ENCODE measurements at regions not wholly inside any gene's neighbourhood (a gene's known extent, or its start where the extent isn't known, plus 50 kb on each side); places are given as distances from the start of the nearest gene placed in this dataset.
"Not testable (repeated sequence)": the region's sequence is repeated elsewhere in the genome, so short reads cannot be mapped to it uniquely, and the experiment has no call there.

DNA sequence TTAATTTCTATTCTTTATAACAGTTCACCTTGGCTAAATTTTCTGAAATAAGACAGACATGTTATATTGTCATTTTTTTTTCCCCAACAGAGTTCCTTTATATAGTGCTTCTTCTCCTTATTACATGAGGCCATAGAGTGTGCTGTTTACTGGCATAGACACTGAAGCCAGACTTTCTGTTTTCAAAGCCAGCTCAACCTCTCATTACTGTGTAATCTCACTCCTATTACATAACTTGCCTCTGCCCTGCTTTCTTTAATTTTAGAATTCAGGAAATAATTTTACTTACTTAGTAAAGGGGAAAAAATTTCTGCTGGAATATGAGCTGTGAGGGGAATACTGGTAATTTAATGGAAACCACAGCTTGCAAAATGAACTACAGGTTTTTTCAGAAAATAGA is 1380.4 kb downstream of the SLITRK1 start:
- H3K36me3 ChIP-seq, result no peaks in the 10 kb centered on the region
- no peaks in the 10 kb centered on the region for H3K9me3 ChIP-seq
- DNase-seq, result no peak
- no peak overlapping the region for H3K4me3 ChIP-seq
- no peaks in the 10 kb centered on the region for H3K27me3 ChIP-seq
- intact Hi-C loops (cut with DNase I), result no loop called here
- H3K9ac ChIP-seq (ENCODE audit: low read depth in 2 of 2, low read length in 2 of 2), result no peak overlapping the region
- TF ChIP-seq, protein P1, sequence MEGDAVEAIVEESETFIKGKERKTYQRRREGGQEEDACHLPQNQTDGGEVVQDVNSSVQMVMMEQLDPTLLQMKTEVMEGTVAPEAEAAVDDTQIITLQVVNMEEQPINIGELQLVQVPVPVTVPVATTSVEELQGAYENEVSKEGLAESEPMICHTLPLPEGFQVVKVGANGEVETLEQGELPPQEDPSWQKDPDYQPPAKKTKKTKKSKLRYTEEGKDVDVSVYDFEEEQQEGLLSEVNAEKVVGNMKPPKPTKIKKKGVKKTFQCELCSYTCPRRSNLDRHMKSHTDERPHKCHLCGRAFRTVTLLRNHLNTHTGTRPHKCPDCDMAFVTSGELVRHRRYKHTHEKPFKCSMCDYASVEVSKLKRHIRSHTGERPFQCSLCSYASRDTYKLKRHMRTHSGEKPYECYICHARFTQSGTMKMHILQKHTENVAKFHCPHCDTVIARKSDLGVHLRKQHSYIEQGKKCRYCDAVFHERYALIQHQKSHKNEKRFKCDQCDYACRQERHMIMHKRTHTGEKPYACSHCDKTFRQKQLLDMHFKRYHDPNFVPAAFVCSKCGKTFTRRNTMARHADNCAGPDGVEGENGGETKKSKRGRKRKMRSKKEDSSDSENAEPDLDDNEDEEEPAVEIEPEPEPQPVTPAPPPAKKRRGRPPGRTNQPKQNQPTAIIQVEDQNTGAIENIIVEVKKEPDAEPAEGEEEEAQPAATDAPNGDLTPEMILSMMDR (IDR thresholded peaks at IDR 0.05), result no peak
- H3K4me1 ChIP-seq, result no peaks in the 10 kb centered on the region
- H3K27ac ChIP-seq, result no peak overlapping the region

DNA sequence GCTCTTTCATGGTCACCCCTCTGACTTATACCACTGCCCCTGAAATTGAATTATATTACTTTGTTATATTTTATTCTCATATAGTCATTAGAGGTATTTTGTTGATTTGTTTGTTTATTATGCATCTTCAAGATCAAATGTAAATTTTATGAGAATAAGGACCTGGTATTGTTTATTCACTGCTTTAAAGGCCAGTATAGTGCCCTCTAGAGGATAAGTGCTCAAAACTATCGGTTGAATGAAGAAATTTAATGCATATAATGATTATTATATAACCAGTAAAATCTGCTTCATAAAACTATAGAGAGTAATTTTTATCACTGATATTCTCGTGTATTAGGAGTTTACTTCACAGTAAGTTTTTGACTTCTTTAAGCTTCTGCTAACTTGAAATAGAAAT is 1401.9 kb downstream of the SLITRK1 start:
- no peak for DNase-seq
- TF ChIP-seq, protein P1 (IDR thresholded peaks at IDR 0.05), result no peak
- no peak overlapping the region for H3K4me3 ChIP-seq
- H3K4me1 ChIP-seq, result no peaks in the 10 kb centered on the region
- no peak overlapping the region for H3K27ac ChIP-seq
- intact Hi-C loops (cut with DNase I), result no loop called here
- H3K9ac ChIP-seq (ENCODE audit: low read depth in 2 of 2, low read length in 2 of 2), result no peak overlapping the region
- H3K27me3 ChIP-seq, result no peaks in the 10 kb centered on the region
- H3K36me3 ChIP-seq, result no peaks in the 10 kb centered on the region
- no peaks in the 10 kb centered on the region for H3K9me3 ChIP-seq

DNA sequence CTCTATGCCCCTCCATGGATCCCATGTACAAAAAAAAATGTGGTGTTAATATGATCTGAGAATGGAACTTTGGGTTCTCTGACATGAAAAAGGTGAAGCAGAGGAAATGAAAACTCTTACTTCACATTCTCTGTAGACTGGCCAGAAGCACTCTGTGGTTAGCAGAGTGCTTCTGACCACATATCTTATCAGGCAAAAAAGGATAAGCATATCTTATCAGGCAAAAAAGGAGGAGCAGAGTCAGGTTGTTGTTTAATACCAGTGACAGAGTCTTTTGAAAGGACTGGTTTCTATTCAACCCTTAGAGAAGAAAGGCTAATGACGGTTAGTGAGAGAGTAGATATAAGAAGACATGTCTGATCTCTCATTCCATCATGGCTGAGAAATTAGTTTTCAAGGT is 1404.8 kb downstream of the SLITRK1 start:
- Histone ChIP-seq H3K36me3 (no peaks in the 10 kb centered on the region), H3K9me3 (no peaks in the 10 kb centered on the region), H3K4me1 (no peaks in the 10 kb centered on the region), H3K9ac (ENCODE audit: low read depth in 2 of 2, low read length in 2 of 2) (no peak overlapping the region), H3K4me3 (no peak overlapping the region), H3K27ac (no peak overlapping the region), H3K27me3 (no peaks in the 10 kb centered on the region)
- no peak for DNase-seq
- intact Hi-C loops (cut with DNase I), result no loop called here
- TF ChIP-seq, protein P1 (IDR thresholded peaks at IDR 0.05), result no peak

DNA sequence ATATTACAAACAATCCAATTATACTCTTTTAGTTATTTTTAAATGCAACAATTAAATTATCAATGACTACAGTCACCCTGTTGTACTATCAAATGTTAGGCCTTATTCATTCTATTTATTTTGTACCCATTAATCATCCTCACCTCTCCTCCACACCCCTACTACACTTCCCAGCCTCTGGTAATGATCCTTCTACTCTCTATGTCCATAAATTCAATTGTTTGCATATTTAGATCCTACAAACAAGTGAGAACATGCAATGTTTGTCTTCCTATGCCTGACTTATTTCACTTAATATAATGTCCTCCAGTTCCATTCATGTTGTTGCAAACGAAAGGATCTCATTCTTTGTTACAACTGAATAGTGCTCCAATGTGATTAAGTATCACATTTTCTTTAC is 1414.6 kb downstream of the SLITRK1 start:
- no peak for DNase-seq
- intact Hi-C loops (cut with DNase I), result no loop called here
- Histone ChIP-seq H3K4me1 (no peaks in the 10 kb centered on the region), H3K36me3 (no peaks in the 10 kb centered on the region), H3K27me3 (no peaks in the 10 kb centered on the region), H3K9me3 (no peaks in the 10 kb centered on the region), H3K4me3 (no peak overlapping the region), H3K27ac (no peak overlapping the region), H3K9ac (ENCODE audit: low read depth in 2 of 2, low read length in 2 of 2) (no peak overlapping the region)
- TF ChIP-seq, protein P1 (IDR thresholded peaks at IDR 0.05), result no peak

DNA sequence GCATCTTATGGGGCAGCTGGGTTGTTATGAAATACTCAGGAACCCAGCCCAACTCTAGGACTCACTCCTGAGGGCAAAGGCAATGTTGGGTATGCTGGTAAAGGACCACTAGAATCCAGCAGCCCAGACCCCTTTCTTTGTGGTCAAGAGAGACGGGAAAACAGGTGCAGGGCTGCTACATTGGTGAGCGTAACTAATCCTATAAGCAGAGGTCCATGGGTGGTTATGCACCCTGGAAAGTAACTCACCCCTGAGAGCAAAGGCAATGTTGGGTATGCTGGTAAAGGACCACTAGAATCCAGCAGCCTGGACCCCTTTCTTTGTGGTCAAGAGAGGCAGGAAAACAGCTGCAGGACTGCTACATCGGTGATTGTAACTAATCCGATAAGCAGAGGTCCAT is 1422.7 kb downstream of the SLITRK1 start:
- H3K4me1 ChIP-seq; H3K27ac ChIP-seq; H3K27me3 ChIP-seq; DNase-seq; H3K9me3 ChIP-seq; H3K9ac ChIP-seq (ENCODE audit: low read depth in 2 of 2, low read length in 2 of 2); H3K36me3 ChIP-seq; intact Hi-C loops (cut with DNase I); H3K4me3 ChIP-seq: not testable (repeated sequence)

DNA sequence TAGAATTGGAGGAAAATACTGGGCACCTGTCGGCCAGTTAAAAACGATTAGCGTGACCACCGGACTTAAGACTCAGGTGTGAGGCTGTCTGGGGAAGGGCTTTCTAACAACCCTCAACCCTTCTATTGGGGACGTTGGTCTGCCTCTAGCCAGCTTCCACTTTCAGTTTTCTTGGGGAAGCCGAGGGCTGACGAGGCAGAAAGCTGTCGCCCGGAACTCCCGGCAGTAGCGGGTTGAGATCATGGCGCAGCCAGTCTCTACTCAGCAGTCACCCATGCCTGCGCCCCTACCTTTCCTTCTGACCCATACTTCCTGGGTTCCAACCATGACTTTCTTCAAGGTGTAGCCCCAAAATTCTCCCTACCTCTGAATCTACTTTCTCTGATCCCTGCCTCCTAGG is 1424.1 kb downstream of the SLITRK1 start:
- TF ChIP-seq, protein P1 (IDR thresholded peaks at IDR 0.05), result no peak
- no peak for DNase-seq
- H3K4me3 ChIP-seq, result no peak overlapping the region
- H3K36me3 ChIP-seq, result no peaks in the 10 kb centered on the region
- no peaks in the 10 kb centered on the region for H3K4me1 ChIP-seq
- intact Hi-C loops (cut with DNase I), result no loop called here
- no peaks in the 10 kb centered on the region for H3K9me3 ChIP-seq
- H3K27me3 ChIP-seq, result no peaks in the 10 kb centered on the region
- no peak overlapping the region for H3K27ac ChIP-seq
- no peak overlapping the region for H3K9ac ChIP-seq (ENCODE audit: low read depth in 2 of 2, low read length in 2 of 2)

DNA sequence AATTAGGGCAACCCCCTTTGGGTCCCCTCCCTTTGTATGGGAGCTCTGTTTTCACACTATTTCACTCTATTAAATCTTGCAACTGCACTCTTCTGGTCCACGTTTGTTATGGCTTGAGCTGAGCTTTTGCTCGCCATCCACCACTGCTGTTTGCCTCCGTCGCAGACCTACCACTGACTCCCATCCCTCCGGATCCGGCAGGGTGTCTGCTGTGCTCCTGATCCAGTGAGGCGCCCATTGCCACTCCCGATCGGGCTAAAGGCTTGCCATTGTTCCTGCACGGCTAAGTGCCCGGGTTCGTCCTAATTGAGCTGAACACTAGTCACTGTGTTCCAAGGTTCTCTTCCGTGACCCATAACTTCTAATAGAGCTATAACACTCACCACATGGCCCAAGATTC is 1424.7 kb downstream of the SLITRK1 start:
- DNase-seq; H3K9ac ChIP-seq (ENCODE audit: low read depth in 2 of 2, low read length in 2 of 2); H3K4me1 ChIP-seq; H3K27ac ChIP-seq; H3K36me3 ChIP-seq; H3K27me3 ChIP-seq; intact Hi-C loops (cut with DNase I); H3K4me3 ChIP-seq; H3K9me3 ChIP-seq: not testable (repeated sequence)

Data from colonic mucosa (tissue), 4 donors.